Activated CD4-positive, alpha-beta memory T cell treated with anti-CD3 and anti-CD28 coated beads for 36 hours (primary cell): ENCODE measurements at regions not wholly inside any gene's neighbourhood (a gene's known extent, or its start where the extent isn't known, plus 50 kb on each side); places are given as distances from the start of the nearest gene placed in this dataset.
"Not testable (repeated sequence)": the region's sequence is repeated elsewhere in the genome, so short reads cannot be mapped to it uniquely, and the experiment has no call there.

Experiments
- CTCF ChIA-PET: fragments of 350-600 bp; sonication (Branson Sonifier 250); formaldehyde crosslinking; loops from one replicate; lab custom pipeline; 2021; ENCODE audit warnings: antibody characterized with exemption, inconsistent platforms; lab: Charles Lee
- POLR2A ChIA-PET: fragments of 350-600 bp; sonication (Branson Sonifier 250); formaldehyde crosslinking; loops from one replicate; lab custom pipeline; 2021; ENCODE audit warnings: antibody characterized with exemption; lab: Charles Lee
- DNase-seq: peaks from one replicate; pipeline ENCODE4 v3.0.0-alpha.2; 2020
- H3K27ac Mint-ChIP-seq: one replicate; pipeline ENCODE4 v1.8.0; 2021; ENCODE audit warnings: mixed read lengths
- H3K27me3 Mint-ChIP-seq: one replicate; pipeline ENCODE4 v1.8.0; 2021; ENCODE audit warnings: mixed read lengths
- H3K36me3 Mint-ChIP-seq: one replicate; pipeline ENCODE4 v1.8.0; 2021; ENCODE audit warnings: mixed read lengths
- H3K4me1 Mint-ChIP-seq: one replicate; pipeline ENCODE4 v1.8.0; 2021; ENCODE audit warnings: low read depth, mixed read lengths
- H3K4me3 Mint-ChIP-seq: one replicate; pipeline ENCODE4 v1.8.0; 2021; ENCODE audit warnings: mild to moderate bottlenecking, mixed read lengths
- H3K9me3 Mint-ChIP-seq: one replicate; pipeline ENCODE4 v1.8.0; 2021; ENCODE audit warnings: mixed read lengths
- intact Hi-C: fragments of 100-400 bp; cut with micrococcal nuclease; formaldehyde crosslinking; loops from one replicate; pipeline ENCODE4 v1.15.1; 2023

GRCh38 chr13:111627596-111627995, 307.2 kb downstream of the TEX29 start:
- POLR2A ChIA-PET: interaction anchor here (0.6 kb wide), 1 partner anchor 22 kb away, joined by 3 read pairs; no protein-coding TSS in a partner anchor
- intact Hi-C loops: no loop called here
- CTCF ChIA-PET: no interaction called here
- H3K36me3 Mint-ChIP-seq: no peaks in the 10 kb centered on the region
- no peaks in the 10 kb centered on the region for H3K27me3 Mint-ChIP-seq
- H3K27ac Mint-ChIP-seq: no peak overlapping the region
- no peak for DNase-seq
- H3K9me3 Mint-ChIP-seq: no peaks in the 10 kb centered on the region
- H3K4me1 Mint-ChIP-seq: no peaks in the 10 kb centered on the region
- H3K4me3 Mint-ChIP-seq: no peak overlapping the region

DNA sequence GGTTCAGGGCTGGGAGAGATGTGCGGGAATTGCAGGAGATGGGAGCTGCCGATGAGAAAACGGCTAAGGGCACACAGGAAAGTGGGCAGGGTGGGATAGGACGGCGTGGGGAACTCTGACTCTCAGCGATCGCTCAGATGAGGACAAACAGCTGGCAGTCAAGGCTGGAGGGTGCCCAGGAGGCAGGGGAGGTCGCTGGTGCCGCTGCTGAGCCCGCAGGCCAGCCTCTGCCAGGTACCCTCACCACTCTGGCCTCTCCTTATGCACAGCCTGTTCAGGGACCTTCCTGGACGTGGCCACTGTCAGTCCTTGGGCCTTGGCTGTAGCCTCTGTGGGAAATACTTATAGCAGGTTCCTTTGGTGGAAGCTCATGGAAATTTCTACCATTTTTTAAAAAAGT, 308.6 kb downstream of the TEX29 start:
- intact Hi-C loops: no loop called here
- ChIA-PET CTCF (no interaction called here), POLR2A (no interaction called here)
- no peak overlapping the region for H3K27ac Mint-ChIP-seq
- no peaks in the 10 kb centered on the region for H3K27me3 Mint-ChIP-seq
- H3K4me3 Mint-ChIP-seq: no peak overlapping the region
- no peaks in the 10 kb centered on the region for H3K4me1 Mint-ChIP-seq
- no peaks in the 10 kb centered on the region for H3K36me3 Mint-ChIP-seq
- DNase-seq: no peak
- no peaks in the 10 kb centered on the region for H3K9me3 Mint-ChIP-seq

DNA sequence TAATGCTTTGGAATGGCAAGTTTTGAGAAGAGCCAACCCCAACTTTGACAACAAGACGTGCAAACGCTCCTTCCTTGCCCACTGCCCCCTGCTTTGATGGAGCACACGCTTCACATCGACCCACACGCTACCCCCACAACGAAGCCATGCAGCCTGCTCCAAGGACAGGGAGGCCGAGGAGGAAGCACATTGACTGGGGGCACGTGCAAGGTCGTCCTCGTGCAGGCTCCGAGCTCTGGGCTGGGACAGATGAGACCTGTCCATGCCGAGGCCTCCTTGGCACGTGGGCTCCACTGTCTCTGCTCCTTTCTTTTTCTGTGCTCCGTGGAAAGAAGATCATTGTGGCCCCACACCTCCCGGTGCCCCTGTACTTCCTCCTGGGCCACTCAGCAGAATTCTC, 309.0 kb downstream of the TEX29 start:
- CTCF ChIA-PET: no interaction called here
- H3K36me3 Mint-ChIP-seq: no peaks in the 10 kb centered on the region
- no peaks in the 10 kb centered on the region for H3K9me3 Mint-ChIP-seq
- no peak overlapping the region for H3K4me3 Mint-ChIP-seq
- POLR2A ChIA-PET: no interaction called here
- H3K27ac Mint-ChIP-seq: no peak overlapping the region
- intact Hi-C loops: no loop called here
- no peaks in the 10 kb centered on the region for H3K4me1 Mint-ChIP-seq
- H3K27me3 Mint-ChIP-seq: no peaks in the 10 kb centered on the region
- no peak for DNase-seq

DNA sequence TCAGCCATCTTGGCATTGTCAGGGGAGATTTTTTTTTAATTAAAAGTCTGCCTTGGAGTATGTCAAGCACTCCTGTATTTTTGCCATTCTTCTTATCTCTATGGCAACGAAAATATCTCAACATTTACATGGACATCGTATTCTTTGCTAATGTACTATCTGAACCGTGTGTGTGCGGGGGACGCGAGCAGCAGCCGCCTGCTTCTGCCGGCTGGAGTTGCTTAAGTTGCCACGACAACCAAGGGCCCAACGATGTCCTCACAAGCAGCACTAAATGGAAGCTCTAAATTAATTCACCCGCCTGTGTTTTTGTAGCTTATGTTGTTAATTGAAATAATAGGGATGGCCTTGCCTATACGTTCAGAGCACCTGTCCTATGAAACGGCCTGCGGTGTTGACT, 309.5 kb downstream of the TEX29 start:
- POLR2A ChIA-PET: no interaction called here
- CTCF ChIA-PET: no interaction called here
- Mint-ChIP-seq H3K27ac (no peak overlapping the region), H3K27me3 (no peaks in the 10 kb centered on the region), H3K9me3 (no peaks in the 10 kb centered on the region), H3K36me3 (no peaks in the 10 kb centered on the region), H3K4me1 (no peaks in the 10 kb centered on the region), H3K4me3 (no peak overlapping the region)
- no peak for DNase-seq
- intact Hi-C loops: no loop called here

DNA sequence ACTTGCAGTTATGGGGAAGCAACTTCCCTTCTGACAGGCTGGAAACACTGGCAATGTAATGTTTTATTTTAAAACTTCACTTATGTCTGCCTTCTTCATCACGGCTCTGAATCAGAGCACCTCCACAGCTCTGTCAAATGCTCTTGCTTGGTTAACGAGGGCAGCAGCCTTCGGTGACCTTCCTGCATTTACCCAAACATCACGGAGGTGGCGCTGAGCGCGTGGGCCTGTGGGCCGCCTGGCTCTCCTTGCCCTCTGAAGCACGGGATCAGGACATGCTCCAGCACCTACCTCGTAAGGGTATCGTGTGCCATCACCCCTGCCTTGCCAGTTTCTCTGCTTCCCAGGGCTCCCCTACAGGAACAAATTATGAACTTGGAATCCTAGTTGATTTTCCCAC, 310.0 kb downstream of the TEX29 start:
- ChIA-PET POLR2A (no interaction called here), CTCF (no interaction called here)
- DNase-seq: no peak
- H3K4me3 Mint-ChIP-seq: no peak overlapping the region
- H3K9me3 Mint-ChIP-seq: no peaks in the 10 kb centered on the region
- no peaks in the 10 kb centered on the region for H3K27me3 Mint-ChIP-seq
- H3K4me1 Mint-ChIP-seq: no peaks in the 10 kb centered on the region
- no peak overlapping the region for H3K27ac Mint-ChIP-seq
- H3K36me3 Mint-ChIP-seq: no peaks in the 10 kb centered on the region
- intact Hi-C loops: no loop called here

DNA sequence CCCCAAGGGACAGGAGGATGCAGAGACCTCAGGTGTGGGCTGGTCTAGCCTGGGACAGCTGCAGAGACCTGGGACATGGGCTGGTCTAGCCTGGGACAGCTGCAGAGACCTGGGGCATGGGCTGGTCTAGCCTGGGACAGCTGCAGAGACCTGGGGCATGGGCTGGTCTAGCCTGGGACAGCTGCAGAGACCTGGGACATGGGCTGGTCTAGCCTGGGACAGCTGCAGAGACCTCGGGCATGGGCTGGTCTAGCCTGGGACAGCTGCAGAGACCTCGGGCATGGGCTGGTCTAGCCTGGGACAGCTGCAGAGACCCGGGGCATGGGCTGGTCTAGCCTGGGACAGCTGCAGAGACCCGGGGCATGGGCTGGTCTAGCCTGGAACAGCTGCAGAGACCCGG, 310.8 kb downstream of the TEX29 start:
- H3K36me3 Mint-ChIP-seq, H3K4me1 Mint-ChIP-seq, POLR2A ChIA-PET, H3K27me3 Mint-ChIP-seq, intact Hi-C loops, H3K4me3 Mint-ChIP-seq, H3K9me3 Mint-ChIP-seq, H3K27ac Mint-ChIP-seq, CTCF ChIA-PET, DNase-seq: not testable (repeated sequence)

- POLR2A ChIA-PET: no interaction called here
- no peak overlapping the region for H3K27ac Mint-ChIP-seq
- intact Hi-C loops: no loop called here
These were observed 312.5 kb downstream of the TEX29 start for GRCh38 chr13:111632906-111633305.

DNA sequence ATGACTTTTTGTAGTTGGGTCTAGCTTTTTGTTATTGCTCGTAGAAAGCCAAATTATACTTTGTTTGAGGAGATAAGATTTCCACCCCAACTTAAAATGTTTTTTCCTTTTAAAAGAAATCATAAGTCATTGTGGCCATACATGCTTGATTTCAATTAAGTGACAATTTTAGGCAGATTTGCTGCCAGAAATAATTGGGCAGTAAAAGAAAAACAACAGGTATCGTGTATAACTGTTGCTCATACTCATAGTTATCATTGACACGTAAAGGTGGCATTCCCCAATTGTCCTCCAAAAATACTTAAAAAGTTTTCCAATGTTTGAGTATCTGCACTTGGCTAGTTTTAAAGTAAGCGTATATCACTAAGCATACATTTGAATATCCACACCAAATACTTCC, 313.0 kb downstream of the TEX29 start:
- Mint-ChIP-seq H3K27me3 (no peaks in the 10 kb centered on the region), H3K27ac (no peak overlapping the region), H3K4me3 (no peak overlapping the region), H3K9me3 (no peaks in the 10 kb centered on the region), H3K4me1 (no peaks in the 10 kb centered on the region), H3K36me3 (no peaks in the 10 kb centered on the region)
- intact Hi-C loops: no loop called here
- POLR2A ChIA-PET: no interaction called here
- CTCF ChIA-PET: no interaction called here
- DNase-seq: no peak

More at GRCh38 chr13:111632906-111633305, 312.5 kb downstream of the TEX29 start:
- H3K9me3 Mint-ChIP-seq: no peaks in the 10 kb centered on the region
- DNase-seq: no peak
- H3K4me3 Mint-ChIP-seq: no peak overlapping the region
- CTCF ChIA-PET: no interaction called here
- no peaks in the 10 kb centered on the region for H3K4me1 Mint-ChIP-seq
- H3K36me3 Mint-ChIP-seq: no peaks in the 10 kb centered on the region
- H3K27me3 Mint-ChIP-seq: no peaks in the 10 kb centered on the region

DNA sequence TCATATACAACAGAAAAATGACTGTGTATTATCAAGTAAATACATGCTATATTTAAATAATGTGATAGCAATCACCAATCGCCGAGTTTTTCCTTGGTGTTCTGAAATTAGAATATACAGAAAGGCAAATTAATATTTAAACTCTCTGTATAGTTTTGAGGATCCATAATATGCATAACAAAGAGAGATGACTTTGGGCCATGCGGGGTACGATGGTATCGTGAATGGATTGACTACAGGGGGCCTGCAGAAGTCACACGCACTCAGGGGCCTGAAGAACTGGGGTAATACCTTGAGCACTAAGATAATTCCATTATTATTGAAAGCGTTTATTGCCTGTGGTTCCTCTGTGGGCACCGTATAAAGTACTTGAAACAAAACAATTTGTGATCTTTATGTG, 314.0 kb downstream of the TEX29 start:
- H3K9me3 Mint-ChIP-seq: no peaks in the 10 kb centered on the region
- H3K27me3 Mint-ChIP-seq: no peaks in the 10 kb centered on the region
- ChIA-PET POLR2A (no interaction called here), CTCF (no interaction called here)
- H3K36me3 Mint-ChIP-seq: no peaks in the 10 kb centered on the region
- H3K4me3 Mint-ChIP-seq: no peak overlapping the region
- H3K27ac Mint-ChIP-seq: no peak overlapping the region
- H3K4me1 Mint-ChIP-seq: no peaks in the 10 kb centered on the region
- DNase-seq: no peak
- intact Hi-C loops: no loop called here

DNA sequence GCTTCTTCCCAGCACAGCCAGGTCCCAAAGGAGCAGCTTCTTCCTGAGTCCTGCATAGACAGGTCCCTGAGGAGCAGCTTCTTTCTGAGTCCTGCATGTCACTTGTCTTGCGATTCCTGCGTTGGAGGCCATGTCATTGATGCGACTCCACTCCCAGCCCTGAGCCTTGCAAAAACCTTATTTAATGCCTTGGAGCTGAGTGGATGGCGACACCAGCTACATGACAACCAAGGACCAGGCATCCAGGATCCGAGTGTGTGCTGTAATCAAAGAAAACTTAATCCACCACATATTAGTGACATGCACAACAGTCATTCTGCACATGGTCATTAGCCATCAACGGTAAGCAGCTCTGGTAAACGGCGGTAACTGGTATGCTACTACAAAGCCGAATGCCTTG, 315.8 kb downstream of the TEX29 start:
- intact Hi-C loops: no loop called here

DNA sequence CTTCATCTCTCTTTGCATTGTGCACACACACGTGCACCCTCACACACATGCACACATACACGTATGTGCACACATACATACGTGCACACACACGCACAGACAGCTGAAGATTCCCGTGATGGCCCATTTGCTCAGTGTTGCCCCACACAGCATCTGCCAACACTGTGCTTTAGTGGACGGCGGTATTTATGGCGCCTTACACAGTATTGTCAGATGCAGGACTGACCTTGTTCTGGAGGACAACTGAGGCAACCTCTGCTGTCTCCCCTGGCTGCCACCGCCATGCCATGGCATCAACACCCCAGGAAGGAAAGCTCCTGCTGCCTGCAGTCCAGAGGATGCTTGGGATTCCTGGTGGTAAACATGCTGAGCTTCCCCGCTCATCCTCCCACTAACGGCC, 316.4 kb downstream of the TEX29 start:
- intact Hi-C loops: no loop called here
- H3K36me3 Mint-ChIP-seq: no peaks in the 10 kb centered on the region
- ChIA-PET POLR2A (no interaction called here), CTCF (no interaction called here)
- no peaks in the 10 kb centered on the region for H3K27me3 Mint-ChIP-seq
- no peak for DNase-seq
- H3K9me3 Mint-ChIP-seq: no peaks in the 10 kb centered on the region
- H3K4me1 Mint-ChIP-seq: no peaks in the 10 kb centered on the region
- no peak overlapping the region for H3K4me3 Mint-ChIP-seq
- no peak overlapping the region for H3K27ac Mint-ChIP-seq

More for the DNA sequence above, 315.8 kb downstream of the TEX29 start:
- no peak overlapping the region for H3K4me3 Mint-ChIP-seq
- no peak overlapping the region for H3K27ac Mint-ChIP-seq
- DNase-seq: no peak
- H3K9me3 Mint-ChIP-seq: no peaks in the 10 kb centered on the region
- H3K4me1 Mint-ChIP-seq: no peaks in the 10 kb centered on the region
- CTCF ChIA-PET: no interaction called here
- no peaks in the 10 kb centered on the region for H3K27me3 Mint-ChIP-seq
- H3K36me3 Mint-ChIP-seq: no peaks in the 10 kb centered on the region
- POLR2A ChIA-PET: no interaction called here

GRCh38 chr13:111637365-111637764, 316.9 kb downstream of the TEX29 start:
- no peak overlapping the region for H3K27ac Mint-ChIP-seq
- POLR2A ChIA-PET: no interaction called here
- no peaks in the 10 kb centered on the region for H3K9me3 Mint-ChIP-seq
- intact Hi-C loops: no loop called here
- H3K4me1 Mint-ChIP-seq: no peaks in the 10 kb centered on the region
- no peak for DNase-seq
- H3K36me3 Mint-ChIP-seq: no peaks in the 10 kb centered on the region
- CTCF ChIA-PET: no interaction called here
- H3K4me3 Mint-ChIP-seq: no peak overlapping the region
- H3K27me3 Mint-ChIP-seq: no peaks in the 10 kb centered on the region

- ChIA-PET POLR2A (no interaction called here), CTCF (no interaction called here)
- H3K27ac Mint-ChIP-seq: no peak overlapping the region
- H3K4me1 Mint-ChIP-seq: no peaks in the 10 kb centered on the region
- H3K9me3 Mint-ChIP-seq: no peaks in the 10 kb centered on the region
- no peaks in the 10 kb centered on the region for H3K27me3 Mint-ChIP-seq
- no peaks in the 10 kb centered on the region for H3K36me3 Mint-ChIP-seq
- intact Hi-C loops: no loop called here
- no peak for DNase-seq
- no peak overlapping the region for H3K4me3 Mint-ChIP-seq
These were observed 317.8 kb downstream of the TEX29 start for GRCh38 chr13:111638233-111638632.
